NCI-H524 (cell line): ENCODE measurements at regions not wholly inside any gene's neighbourhood (a gene's known extent, or its start where the extent isn't known, plus 50 kb on each side); places are given as distances from the start of the nearest gene placed in this dataset.
"Not testable (repeated sequence)": the region's sequence is repeated elsewhere in the genome, so short reads cannot be mapped to it uniquely, and the experiment has no call there.

Source experiments
- DNase-seq, 2 experiments: peaks; one replicate each; lab custom pipeline; 2025; lab: John Stamatoyannopoulos, UW

DNA sequence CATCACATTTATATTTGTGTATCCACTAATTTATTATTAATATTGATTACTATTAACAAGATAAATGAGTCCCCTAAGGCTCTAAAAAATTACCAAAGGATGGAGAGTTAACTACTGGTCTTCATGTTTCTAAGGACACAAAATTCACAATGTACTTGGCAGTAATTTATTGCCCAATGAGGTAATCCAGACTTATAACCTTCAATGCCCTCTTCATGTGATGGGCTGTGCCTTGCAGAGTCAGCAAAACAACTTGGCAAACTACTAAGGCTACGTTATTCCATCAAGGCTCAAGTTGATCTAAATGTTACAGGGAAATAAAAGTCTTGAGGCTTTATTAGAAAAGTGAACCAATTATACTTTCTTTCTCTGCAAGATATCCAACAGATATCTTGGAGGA, 804.9 kb upstream of the NXPH2 start:
- DNase-seq: no peak

DNA sequence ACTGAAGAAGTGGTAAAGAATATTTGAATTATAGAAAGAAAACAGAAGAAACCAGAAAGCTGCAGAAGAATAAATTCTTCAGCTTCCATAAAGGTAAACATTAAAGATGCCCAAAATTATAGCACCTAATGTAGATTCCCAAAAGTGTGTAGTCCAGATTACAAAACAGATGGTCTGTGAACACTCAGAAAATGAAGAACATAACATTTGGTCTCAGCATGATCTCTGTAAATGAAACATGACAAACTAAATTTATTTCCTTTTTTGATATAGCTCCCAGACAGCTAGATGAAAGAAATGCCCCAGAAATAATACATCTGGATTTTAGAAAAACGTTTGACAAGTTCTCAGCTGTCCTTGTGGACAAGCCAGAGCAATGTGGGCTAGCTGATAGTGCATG, 794.2 kb upstream of the NXPH2 start:
- DNase-seq: peak in 1 of 2 experiments; percentile 22

DNA sequence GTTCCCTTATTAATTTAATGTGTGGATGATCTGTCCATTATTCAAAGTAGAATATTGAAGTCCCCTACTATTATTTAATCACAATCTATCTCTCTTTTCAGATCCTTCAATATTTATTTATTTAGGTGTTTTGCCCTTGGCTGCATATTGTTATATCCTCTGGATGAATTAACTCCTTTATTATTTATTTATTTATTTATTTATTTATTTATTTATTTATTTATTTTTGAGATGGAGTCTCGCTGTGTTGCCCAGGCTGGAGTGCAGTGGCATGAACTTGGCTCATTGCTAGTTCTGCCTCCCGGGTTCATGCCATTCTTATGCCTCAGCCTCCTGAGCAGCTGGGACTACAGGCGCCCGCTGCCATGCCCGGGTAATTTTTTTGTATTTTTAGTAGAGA, 776.6 kb upstream of the NXPH2 start:
- no peak for DNase-seq

- DNase-seq: no peak
These were observed 770.7 kb upstream of the NXPH2 start for GRCh38 chr2:139550873-139551272.

DNA sequence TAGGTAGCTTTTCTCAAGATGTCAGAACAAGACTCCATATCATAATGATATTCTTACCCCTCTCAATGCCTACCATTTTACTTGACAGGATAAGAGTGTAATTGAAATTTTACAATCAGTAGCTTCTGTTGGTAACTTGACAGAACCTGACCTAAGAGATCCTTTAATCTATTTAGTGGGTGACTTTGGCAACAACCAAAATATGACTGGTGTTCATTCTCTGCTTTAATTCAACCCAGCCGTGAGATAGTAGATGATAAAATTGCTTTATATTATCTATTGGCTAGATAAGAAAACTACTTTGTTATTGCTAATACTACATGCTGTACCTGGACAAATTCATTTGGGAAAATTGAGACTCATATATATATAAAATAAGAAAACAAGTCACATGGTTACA, 770.2 kb upstream of the NXPH2 start:
- DNase-seq: no peak

GRCh38 chr2:139544186-139544851, 764.1 kb upstream of the NXPH2 start:
- no peak for DNase-seq

DNA sequence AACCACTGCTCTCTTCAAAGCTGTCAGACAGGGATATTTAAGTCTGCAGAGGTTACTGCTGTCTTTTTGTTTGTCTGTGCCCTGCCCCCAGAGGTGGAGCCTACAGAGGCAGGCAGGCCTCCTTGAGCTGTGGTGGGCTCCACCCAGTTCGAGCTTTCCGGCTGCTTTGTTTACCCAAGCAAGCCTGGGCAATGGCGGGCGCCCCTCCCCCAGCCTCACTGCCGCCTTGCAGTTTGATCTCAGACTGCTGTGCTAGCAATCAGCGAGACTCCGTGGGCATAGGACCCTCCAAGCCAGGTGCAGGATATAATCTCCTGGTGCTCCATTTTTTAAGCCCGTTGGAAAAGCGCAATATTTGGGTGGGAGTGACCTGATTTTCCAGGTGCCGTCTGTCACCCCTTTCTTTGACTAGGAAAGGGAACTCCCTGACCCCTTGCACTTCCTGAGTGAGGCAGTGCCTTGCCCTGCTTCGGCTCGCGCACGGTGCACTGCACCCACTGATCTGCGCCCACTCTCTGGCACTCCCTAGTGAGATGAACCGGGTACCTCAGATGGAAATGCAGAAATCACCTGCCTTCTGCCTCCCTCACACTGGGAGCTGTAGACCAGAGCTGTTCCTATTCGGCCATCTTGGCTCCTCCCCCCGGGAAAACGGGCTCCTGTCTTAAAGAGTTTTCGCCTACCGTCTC, 758.3 kb upstream of the NXPH2 start:
- not testable (repeated sequence) for DNase-seq

GRCh38 chr2:139529080-139529479, 748.9 kb upstream of the NXPH2 start:
- DNase-seq: no peak

GRCh38 chr2:139526781-139527180, 746.6 kb upstream of the NXPH2 start:
- no peak for DNase-seq

- no peak for DNase-seq
These were observed 738.1 kb upstream of the NXPH2 start for GRCh38 chr2:139518321-139518720.

GRCh38 chr2:139514951-139515350, 734.8 kb upstream of the NXPH2 start:
- DNase-seq: no peak

DNA sequence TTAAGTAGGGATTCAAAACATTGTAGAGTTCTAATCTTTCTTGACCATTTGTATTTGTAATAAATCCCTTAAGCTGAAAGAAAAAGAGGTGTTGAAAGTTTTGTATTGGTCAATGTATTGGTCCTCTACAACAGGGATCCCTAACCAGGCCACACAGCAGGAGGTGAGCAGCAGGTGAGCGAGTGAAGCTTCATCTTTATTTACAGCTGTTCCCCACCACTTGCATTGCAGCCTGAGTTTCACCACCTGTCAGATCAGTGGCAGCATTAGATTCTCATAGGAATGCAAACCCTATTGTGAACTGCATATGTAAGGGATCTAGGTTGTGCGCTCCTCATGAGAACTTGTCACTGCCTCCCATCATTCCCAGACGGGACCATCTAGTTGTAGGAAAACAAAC, 715.7 kb upstream of the NXPH2 start:
- DNase-seq: peak; percentile 7 to 59

- DNase-seq: peak; percentile 38 to 66
These were observed 712.0 kb upstream of the NXPH2 start for GRCh38 chr2:139492131-139492680.

DNA sequence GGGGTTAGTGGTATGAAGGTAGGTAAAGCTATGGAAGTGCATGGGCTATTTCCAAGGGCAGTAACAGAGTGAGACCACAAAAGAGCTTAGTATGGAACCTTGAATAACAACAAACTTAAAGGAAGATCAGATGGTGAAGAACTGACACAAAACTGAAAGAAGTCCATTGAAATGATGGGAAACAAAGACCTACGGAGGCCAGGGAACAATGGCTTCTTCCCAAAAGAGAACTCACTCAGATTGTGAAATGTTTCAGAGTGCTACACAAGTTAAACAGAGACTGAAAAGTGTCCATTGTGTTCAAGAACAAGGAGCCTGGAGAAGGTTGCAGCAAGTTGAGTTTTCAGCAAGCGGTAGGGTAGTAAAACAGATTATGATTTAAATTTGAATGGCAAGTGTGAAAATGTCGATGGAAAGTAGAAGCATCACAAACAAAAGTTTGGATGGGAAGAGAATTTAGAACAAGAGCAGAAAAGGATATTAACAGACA, 700.0 kb upstream of the NXPH2 start:
- DNase-seq: no peak

- peak; percentile 77 to 94 for DNase-seq
These were observed 698.1 kb upstream of the NXPH2 start for GRCh38 chr2:139478165-139478914.

GRCh38 chr2:139477618-139478017, 697.4 kb upstream of the NXPH2 start:
- peak in 1 of 2 experiments; percentile 4 for DNase-seq

GRCh38 chr2:139469985-139470384, 689.8 kb upstream of the NXPH2 start:
- no peak for DNase-seq

GRCh38 chr2:139465789-139466188, 685.6 kb upstream of the NXPH2 start:
- DNase-seq: no peak

DNA sequence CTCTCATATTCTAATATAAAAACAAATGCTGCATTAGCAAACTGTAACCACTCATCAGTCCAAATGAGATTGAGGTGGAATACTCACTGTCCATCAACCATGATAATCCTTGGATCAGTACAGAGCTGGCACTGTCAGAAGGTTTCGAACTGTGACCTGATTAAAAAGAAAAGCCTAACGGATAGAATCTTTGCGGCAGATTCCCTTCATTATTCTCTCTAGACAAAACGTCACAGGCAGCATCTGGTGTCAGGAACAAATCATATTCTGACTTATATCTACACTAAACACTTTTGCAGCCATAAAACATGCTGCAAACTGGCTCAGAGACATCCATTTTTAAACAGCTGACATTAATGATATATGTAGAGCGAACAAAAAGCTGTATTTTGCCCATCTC, 677.7 kb upstream of the NXPH2 start:
- no peak for DNase-seq

- no peak for DNase-seq
These were observed 674.1 kb upstream of the NXPH2 start for GRCh38 chr2:139454251-139454650.

DNA sequence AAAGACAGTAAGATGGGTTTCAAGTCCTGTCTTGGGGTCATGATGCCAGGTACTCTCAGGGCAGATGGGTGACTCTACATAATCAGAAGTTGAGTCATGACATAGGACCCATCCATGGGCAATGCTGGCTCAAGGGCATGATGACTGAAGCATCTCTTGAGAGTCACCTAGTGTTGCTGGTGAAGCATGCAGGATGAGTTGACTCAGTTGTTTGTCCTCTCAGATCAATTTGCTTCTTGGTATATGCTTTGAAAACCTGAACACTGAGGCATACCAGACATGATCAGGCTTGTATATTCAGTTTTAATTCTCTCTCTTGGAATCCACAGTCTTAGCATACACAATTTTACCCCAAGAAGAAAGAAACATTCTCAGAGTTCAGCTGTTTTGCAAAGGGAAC, 658.9 kb upstream of the NXPH2 start:
- no peak for DNase-seq

DNA sequence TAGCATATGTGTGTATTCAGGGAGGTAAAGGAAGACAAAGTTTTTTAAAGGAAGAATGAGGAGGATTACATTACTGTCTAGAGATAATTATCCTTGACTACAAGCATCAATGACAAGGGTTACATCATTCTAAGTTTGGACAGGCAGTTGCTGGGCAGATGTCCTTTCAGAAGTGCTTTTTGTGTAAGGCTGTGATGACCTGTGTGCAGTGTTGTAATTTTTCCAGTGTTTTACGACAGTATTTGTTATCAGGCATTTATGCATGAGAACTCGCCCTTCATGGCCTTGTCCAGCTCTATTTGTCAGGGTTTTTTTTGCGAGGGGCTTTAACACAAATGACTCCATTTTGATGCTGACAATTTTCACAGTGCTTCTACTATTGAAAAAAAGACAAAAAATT, 658.3 kb upstream of the NXPH2 start:
- DNase-seq: peak in 1 of 2 experiments; percentile 33

- no peak for DNase-seq
These were observed 647.0 kb upstream of the NXPH2 start for GRCh38 chr2:139427164-139427563.
